Keratinocyte (primary cell): ENCODE measurements at regions not wholly inside any gene's neighbourhood (a gene's known extent, or its start where the extent isn't known, plus 50 kb on each side); places are given as distances from the start of the nearest gene placed in this dataset.

Experiments
- DNase-seq: peaks from one replicate; pipeline ENCODE4 v3.0.0-alpha.2; 2011; ENCODE audit warnings: low read depth, missing footprints, low spot score
- FAIRE-seq: peaks from 2 replicates; lab custom pipeline; 2011; peaks lifted over from hg19 to GRCh38; lab: Jason Lieb, UNC
- H2AFZ ChIP-seq: 2 replicates; pipeline ENCODE4 v1.6.0; 2012; ENCODE audit warnings: low read length, control low read depth, inconsistent platforms; ENCODE audit not compliant: control insufficient read depth
- H3K27ac ChIP-seq: 2 replicates; pipeline ENCODE4 v1.5.1; 2011; ENCODE audit warnings: low read length; ENCODE audit not compliant: control insufficient read depth, insufficient read depth
- H3K27me3 ChIP-seq: 3 replicates; pipeline ENCODE4 v1.6.0; 2011; ENCODE audit warnings: low read length; ENCODE audit not compliant: control insufficient read depth, insufficient read depth; ENCODE audit errors: extremely low read depth
- H3K36me3 ChIP-seq, 2 experiments: 2 replicates in 1 of 2; 3 replicates in 1 of 2; pipeline ENCODE4 v1.5.1; 2011; ENCODE audit warnings: low read length in 2 of 2, mild to moderate bottlenecking in 1 of 2; ENCODE audit not compliant: control insufficient read depth in 2 of 2, insufficient read depth in 2 of 2; ENCODE audit errors: extremely low read depth in 1 of 2
- H3K4me1 ChIP-seq: 3 replicates; pipeline ENCODE4 v1.5.1; 2011; ENCODE audit warnings: low read length; ENCODE audit not compliant: control insufficient read depth, insufficient read depth; ENCODE audit errors: extremely low read depth
- H3K4me2 ChIP-seq: 3 replicates; pipeline ENCODE4 v1.6.0; 2011; ENCODE audit warnings: low read depth, low read length; ENCODE audit not compliant: control insufficient read depth, insufficient read depth; ENCODE audit errors: extremely low read depth
- H3K4me3 ChIP-seq, 3 experiments: fragments of 200-600 bp in 1 of 3; sonication (generic) in 1 of 3; 2 replicates in 2 of 3; 3 replicates in 1 of 3; pipeline ENCODE4 v1.5.1; 2011 to 2016; ENCODE audit warnings: low read length in 3 of 3, mild to moderate bottlenecking in 3 of 3, control low read depth in 2 of 3, inconsistent platforms in 1 of 3, low read depth in 1 of 3, mixed read lengths in 1 of 3, mixed run types in 1 of 3, moderate library complexity in 1 of 3; ENCODE audit not compliant: control insufficient read depth in 2 of 3, insufficient read depth in 2 of 3; ENCODE audit errors: extremely low read depth in 1 of 3
- H3K79me2 ChIP-seq: 2 replicates; pipeline ENCODE4 v1.6.0; 2012; ENCODE audit warnings: low read length; ENCODE audit not compliant: control insufficient read depth, insufficient read depth
- H3K9ac ChIP-seq: 3 replicates; pipeline ENCODE4 v1.6.0; 2011; ENCODE audit warnings: low read length; ENCODE audit not compliant: control insufficient read depth, insufficient read depth; ENCODE audit errors: extremely low read depth
- H3K9me1 ChIP-seq: 3 replicates; pipeline ENCODE4 v1.6.0; 2011; ENCODE audit warnings: low read length; ENCODE audit not compliant: control insufficient read depth, insufficient read depth; ENCODE audit errors: extremely low read depth
- H3K9me3 ChIP-seq: 2 replicates; pipeline ENCODE4 v1.5.1; 2012; ENCODE audit warnings: low read depth, low read length; ENCODE audit not compliant: control insufficient read depth
- H4K20me1 ChIP-seq: 3 replicates; pipeline ENCODE4 v1.6.0; 2011; ENCODE audit warnings: low read length; ENCODE audit not compliant: control insufficient read depth, insufficient read depth; ENCODE audit errors: extremely low read depth
- EZH2 ChIP-seq: IDR thresholded peaks from one replicate; pipeline ENCODE4 v1.6.1; 2012; ENCODE audit warnings: inconsistent platforms, mild to moderate bottlenecking, low read length, moderate library complexity
- dilution Hi-C: fragments of 300-500 bp; cut with MboI; formaldehyde crosslinking; loops from one replicate; pipeline ENCODE4 v1.7.0; 2020; ENCODE audit warnings: low sequenced_read_pairs; ENCODE audit not compliant: extremely low pct_ligation_motif_present
- TF ChIP-seq, protein P1 (sequence below), 3 experiments: IDR thresholded peaks in 1 of 3; conservative IDR thresholded peaks in 1 of 3; optimal IDR thresholded peaks in 1 of 3; 2 replicates in 2 of 3; 3 replicates in 1 of 3; pipeline versions ENCODE3 to v1.5.1; 2011; ENCODE audit warnings: low read length in 3 of 3, mild to moderate bottlenecking in 3 of 3, moderate library complexity in 2 of 3, control low read depth in 1 of 3, inconsistent platforms in 1 of 3; ENCODE audit not compliant: insufficient read depth in 2 of 3; ENCODE audit errors: extremely low read depth in 1 of 3

DNA sequence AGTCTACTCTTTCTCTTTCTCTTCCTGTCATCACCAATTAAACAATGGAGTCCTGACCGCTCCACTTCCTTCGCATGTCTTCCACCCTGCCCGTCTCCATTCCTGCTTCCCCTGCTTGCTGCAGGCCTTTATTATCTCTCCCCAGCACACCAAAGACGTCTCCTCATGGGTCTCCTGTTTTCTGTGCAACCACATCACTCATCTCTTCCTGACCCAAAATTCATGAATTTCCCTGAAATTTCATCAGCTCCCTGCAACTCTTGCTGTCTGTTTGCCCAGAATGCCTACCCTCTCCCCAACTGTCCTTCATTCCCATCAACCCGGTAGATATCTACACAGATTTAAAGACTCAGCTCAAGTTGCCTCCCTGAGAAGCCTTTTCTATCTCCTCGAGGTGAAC is 76.7 kb upstream of the ALOX12 start:
- dilution Hi-C loops: no loop called here
- Histone ChIP-seq H2AFZ (no peak overlapping the region), H3K36me3 (no peaks in the 10 kb centered on the region), H3K4me2 (no peak overlapping the region), H3K4me1 (no peaks in the 10 kb centered on the region), H3K79me2 (no peaks in the 10 kb centered on the region), H3K9me1 (no peaks in the 10 kb centered on the region), H3K4me3 (no peak overlapping the region), H3K9me3 (no peaks in the 10 kb centered on the region), H3K27me3 (no peaks in the 10 kb centered on the region), H3K27ac (no peak overlapping the region), H4K20me1 (no peaks in the 10 kb centered on the region), H3K9ac (no peak overlapping the region)
- FAIRE-seq (no peak), DNase-seq (no peak)
- TF ChIP-seq EZH2: no peak
- TF ChIP-seq, protein P1, sequence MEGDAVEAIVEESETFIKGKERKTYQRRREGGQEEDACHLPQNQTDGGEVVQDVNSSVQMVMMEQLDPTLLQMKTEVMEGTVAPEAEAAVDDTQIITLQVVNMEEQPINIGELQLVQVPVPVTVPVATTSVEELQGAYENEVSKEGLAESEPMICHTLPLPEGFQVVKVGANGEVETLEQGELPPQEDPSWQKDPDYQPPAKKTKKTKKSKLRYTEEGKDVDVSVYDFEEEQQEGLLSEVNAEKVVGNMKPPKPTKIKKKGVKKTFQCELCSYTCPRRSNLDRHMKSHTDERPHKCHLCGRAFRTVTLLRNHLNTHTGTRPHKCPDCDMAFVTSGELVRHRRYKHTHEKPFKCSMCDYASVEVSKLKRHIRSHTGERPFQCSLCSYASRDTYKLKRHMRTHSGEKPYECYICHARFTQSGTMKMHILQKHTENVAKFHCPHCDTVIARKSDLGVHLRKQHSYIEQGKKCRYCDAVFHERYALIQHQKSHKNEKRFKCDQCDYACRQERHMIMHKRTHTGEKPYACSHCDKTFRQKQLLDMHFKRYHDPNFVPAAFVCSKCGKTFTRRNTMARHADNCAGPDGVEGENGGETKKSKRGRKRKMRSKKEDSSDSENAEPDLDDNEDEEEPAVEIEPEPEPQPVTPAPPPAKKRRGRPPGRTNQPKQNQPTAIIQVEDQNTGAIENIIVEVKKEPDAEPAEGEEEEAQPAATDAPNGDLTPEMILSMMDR (optimal IDR thresholded peaks at IDR 0.05 in 1 of 3, IDR thresholded peaks at IDR 0.05 in 1 of 3, conservative IDR thresholded peaks at IDR 0.05 in 1 of 3; ENCODE audit: extremely low read depth in 1 of 3, insufficient read depth in 2 of 3, low read length in 3 of 3): no peak

DNA sequence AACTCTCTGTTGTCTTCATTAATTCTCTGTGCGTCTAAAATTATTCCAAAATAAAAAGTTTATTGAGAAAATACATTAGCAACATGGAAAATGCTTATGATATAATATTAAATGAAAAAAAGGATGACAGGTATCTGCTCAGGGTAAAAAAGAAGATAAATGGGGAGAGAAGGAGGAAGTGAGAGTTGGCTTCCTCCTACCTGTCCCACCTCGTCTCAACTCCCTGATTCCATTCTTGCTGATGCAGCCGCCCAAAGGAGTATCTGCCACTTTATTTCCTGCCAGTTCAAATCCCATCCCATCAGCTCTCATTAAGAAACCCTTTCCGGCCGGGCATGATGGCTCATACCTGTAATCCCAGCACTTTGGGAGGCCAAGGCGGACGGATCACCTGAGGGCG is 72.5 kb upstream of the ALOX12 start:
- no peak for FAIRE-seq
- dilution Hi-C loops: no loop called here

More for the DNA sequence above, 72.5 kb upstream of the ALOX12 start:
- Histone ChIP-seq H2AFZ (no peak overlapping the region), H3K9me1 (no peaks in the 10 kb centered on the region), H4K20me1 (no peaks in the 10 kb centered on the region), H3K9me3 (no peaks in the 10 kb centered on the region), H3K9ac (no peak overlapping the region), H3K27me3 (no peaks in the 10 kb centered on the region), H3K4me2 (no peak overlapping the region), H3K4me1 (peaks cover 10% of the 10 kb centered on the region), H3K27ac (no peak overlapping the region), H3K36me3 (no peaks in the 10 kb centered on the region), H3K4me3 (no peak overlapping the region), H3K79me2 (no peaks in the 10 kb centered on the region)
- no peak for DNase-seq
- TF ChIP-seq EZH2: no peak
- TF ChIP-seq, protein P1 (optimal IDR thresholded peaks at IDR 0.05 in 1 of 3, IDR thresholded peaks at IDR 0.05 in 1 of 3, conservative IDR thresholded peaks at IDR 0.05 in 1 of 3; ENCODE audit: extremely low read depth in 1 of 3, insufficient read depth in 2 of 3, low read length in 3 of 3): no peak
